Prostate gland (tissue), 2 donors: ENCODE measurements at regions not wholly inside any gene's neighbourhood (a gene's known extent, or its start where the extent isn't known, plus 50 kb on each side); places are given as distances from the start of the nearest gene placed in this dataset.

ENCODE experiments used
- DNase-seq: peaks from one replicate; pipeline ENCODE4 v3.0.0-alpha.2; 2019; ENCODE audit warnings: low spot score
- H3K27ac ChIP-seq, 2 donors: fragments of 200-600 bp; sonication (generic); 2 replicates each; pipeline ENCODE4 v1.5.1; 2017 to 2019
- H3K27me3 ChIP-seq: fragments of 200-600 bp; sonication (generic); replicated peaks from 2 replicates; pipeline ENCODE4 v1.5.1; 2019; ENCODE audit not compliant: insufficient read depth
- H3K36me3 ChIP-seq, 2 donors: fragments of 200-600 bp; sonication (generic); 1 replicate in 1 of 2; 2 replicates in 1 of 2; pipeline versions ENCODE4 v1.5.1 to v1.8.1; 2017 to 2019
- H3K4me1 ChIP-seq: fragments of 200-600 bp; sonication (generic); replicated peaks from 2 replicates; pipeline ENCODE4 v1.5.1; 2019
- H3K4me3 ChIP-seq, 2 donors: fragments of 200-600 bp; sonication (generic); 2 replicates each; pipeline ENCODE4 v1.5.1; 2017 to 2019
- H3K9me3 ChIP-seq: fragments of 200-600 bp; sonication (generic); 2 replicates; pipeline ENCODE4 v1.5.1; 2017
- POLR2A ChIP-seq: fragments of 450-650 bp; IDR thresholded peaks from one replicate; pipeline ENCODE4 v1.6.1; 2016; ENCODE audit warnings: antibody characterized with exemption, mild to moderate bottlenecking
- POLR2AphosphoS5 ChIP-seq: sonication (generic); formaldehyde crosslinking; IDR thresholded peaks from one replicate; pipeline ENCODE4 v1.6.1; 2017; ENCODE audit warnings: antibody characterized with exemption
- WGBS: methylation state at CpG from one replicate; pipeline ENCODE4 v1.1.5; 2018; 5-methylcytosine and 5-hydroxymethylcytosine counted together
- intact Hi-C: fragments of 100-400 bp; cut with DNase I; formaldehyde crosslinking; loops from one replicate; pipeline ENCODE4 v1.14.2; 2022
- TF ChIP-seq, protein P1 (sequence below), 4 experiments: fragments of 200-600 bp in 2 of 4; fragments of 450-650 bp in 2 of 4; sonication (generic) in 2 of 4; IDR thresholded peaks; 1 replicate in 3 of 4; 2 replicates in 1 of 4; pipeline ENCODE4 v1.5.1; 2016 to 2019; ENCODE audit warnings: antibody characterized with exemption in 4 of 4, mild to moderate bottlenecking in 2 of 4, moderate library complexity in 2 of 4

DNA sequence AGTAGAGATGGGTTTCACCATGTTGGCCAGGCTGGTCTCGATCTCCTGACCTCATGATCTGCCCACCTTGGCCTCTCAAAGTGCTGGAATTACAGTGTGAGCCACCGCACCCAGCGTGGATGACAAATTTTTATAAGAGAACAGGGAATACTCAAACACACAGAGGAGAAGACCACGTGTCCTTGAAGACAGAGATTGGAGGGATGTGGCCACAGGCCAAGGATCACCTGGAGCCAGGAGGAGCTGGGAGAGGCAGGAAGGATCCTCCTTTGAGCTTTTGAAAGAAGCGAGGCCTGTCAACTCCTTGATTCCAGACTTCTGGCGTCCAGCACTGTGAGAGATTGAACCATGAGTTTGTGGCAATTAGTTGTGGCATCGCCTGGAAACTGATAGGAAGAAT is 1049.5 kb downstream of the TBC1D22A start:
- Histone ChIP-seq H3K27me3 (peaks cover 3% of the 10 kb centered on the region), H3K9me3 (no peaks in the 10 kb centered on the region), H3K4me1 (no peaks in the 10 kb centered on the region), H3K27ac (no peak overlapping the region), H3K4me3 (no peak overlapping the region), H3K36me3 (no peaks in the 10 kb centered on the region)
- intact Hi-C loops: no loop called here
- TF ChIP-seq, protein P1, sequence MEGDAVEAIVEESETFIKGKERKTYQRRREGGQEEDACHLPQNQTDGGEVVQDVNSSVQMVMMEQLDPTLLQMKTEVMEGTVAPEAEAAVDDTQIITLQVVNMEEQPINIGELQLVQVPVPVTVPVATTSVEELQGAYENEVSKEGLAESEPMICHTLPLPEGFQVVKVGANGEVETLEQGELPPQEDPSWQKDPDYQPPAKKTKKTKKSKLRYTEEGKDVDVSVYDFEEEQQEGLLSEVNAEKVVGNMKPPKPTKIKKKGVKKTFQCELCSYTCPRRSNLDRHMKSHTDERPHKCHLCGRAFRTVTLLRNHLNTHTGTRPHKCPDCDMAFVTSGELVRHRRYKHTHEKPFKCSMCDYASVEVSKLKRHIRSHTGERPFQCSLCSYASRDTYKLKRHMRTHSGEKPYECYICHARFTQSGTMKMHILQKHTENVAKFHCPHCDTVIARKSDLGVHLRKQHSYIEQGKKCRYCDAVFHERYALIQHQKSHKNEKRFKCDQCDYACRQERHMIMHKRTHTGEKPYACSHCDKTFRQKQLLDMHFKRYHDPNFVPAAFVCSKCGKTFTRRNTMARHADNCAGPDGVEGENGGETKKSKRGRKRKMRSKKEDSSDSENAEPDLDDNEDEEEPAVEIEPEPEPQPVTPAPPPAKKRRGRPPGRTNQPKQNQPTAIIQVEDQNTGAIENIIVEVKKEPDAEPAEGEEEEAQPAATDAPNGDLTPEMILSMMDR (IDR thresholded peaks at IDR 0.05): no peak
- TF ChIP-seq POLR2A (no peak), POLR2AphosphoS5 (no peak)
- WGBS: 77% methylated on average over 7 of the region's 7 CpGs
- no peak for DNase-seq

DNA sequence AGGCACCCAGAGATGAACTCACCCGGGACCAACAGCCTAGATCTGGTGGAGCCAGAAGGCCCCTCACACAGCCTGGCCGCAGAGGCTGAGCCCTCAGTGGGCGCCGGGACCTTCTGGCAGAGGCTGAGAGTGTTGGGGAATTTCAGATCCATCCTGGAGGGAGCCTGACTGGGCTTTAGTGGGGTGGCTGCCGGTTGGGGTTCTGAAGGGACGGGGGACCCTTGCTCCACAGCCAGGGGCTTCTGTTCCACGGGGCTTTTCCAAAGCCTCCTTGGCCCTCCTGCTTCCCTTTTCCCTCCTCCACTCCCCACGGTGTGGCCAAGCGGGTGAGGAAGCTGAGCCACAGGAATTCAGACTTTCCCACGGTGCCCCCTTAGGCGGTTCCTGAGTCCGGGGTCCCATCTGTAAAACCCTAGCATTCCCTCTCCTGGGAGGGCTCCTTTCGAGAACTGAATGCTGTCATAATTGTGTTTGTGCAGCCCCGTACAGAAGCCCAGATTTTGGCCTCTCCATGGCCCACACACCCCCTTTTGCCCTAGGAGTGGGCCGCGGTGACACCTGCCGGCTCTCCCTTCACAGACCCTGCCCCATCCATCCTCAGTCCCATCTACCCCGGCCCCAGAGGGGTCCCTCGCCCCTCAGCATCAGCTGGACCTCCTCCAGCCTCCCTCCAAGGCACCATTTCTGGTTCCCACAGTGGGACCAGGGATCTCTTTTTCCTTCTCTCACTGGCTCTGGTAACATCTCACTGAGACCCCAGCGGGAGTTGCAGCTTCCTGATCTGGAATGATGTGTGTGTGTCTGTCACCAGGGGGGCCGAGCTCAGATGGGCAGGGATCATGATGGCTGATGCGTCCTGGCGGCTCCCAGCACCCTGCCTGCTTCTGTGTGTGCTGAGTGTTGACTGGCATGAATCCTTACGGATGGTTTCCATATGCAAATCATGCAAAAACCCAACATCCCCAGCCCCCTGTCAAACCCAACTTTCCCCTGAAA is 1048.4 kb downstream of the TBC1D22A start:
- WGBS: 68% methylated on average over 24 of the region's 24 CpGs
- Histone ChIP-seq H3K4me1 (no peaks in the 10 kb centered on the region), H3K9me3 (no peaks in the 10 kb centered on the region), H3K27me3 (peaks cover 3% of the 10 kb centered on the region), H3K27ac (no peak overlapping the region), H3K4me3 (no peak overlapping the region), H3K36me3 (no peaks in the 10 kb centered on the region)
- no peak for DNase-seq
- TF ChIP-seq, protein P1 (IDR thresholded peaks at IDR 0.05): no peak
- TF ChIP-seq POLR2A (no peak), POLR2AphosphoS5 (no peak)
- intact Hi-C loops: no loop called here

GRCh38 chr22:47808886-47809620 is 1046.6 kb downstream of the TBC1D22A start:
- no peak for DNase-seq
- Histone ChIP-seq H3K27me3 (no peaks in the 10 kb centered on the region), H3K27ac (no peak overlapping the region), H3K9me3 (no peaks in the 10 kb centered on the region), H3K4me1 (no peaks in the 10 kb centered on the region), H3K36me3 (no peaks in the 10 kb centered on the region), H3K4me3 (no peak overlapping the region)
- 87% methylated on average over 10 of the region's 10 CpGs for WGBS
- TF ChIP-seq, protein P1 (IDR thresholded peaks at IDR 0.05): no peak
- TF ChIP-seq POLR2AphosphoS5 (no peak), POLR2A (no peak)
- intact Hi-C loops: no loop called here

DNA sequence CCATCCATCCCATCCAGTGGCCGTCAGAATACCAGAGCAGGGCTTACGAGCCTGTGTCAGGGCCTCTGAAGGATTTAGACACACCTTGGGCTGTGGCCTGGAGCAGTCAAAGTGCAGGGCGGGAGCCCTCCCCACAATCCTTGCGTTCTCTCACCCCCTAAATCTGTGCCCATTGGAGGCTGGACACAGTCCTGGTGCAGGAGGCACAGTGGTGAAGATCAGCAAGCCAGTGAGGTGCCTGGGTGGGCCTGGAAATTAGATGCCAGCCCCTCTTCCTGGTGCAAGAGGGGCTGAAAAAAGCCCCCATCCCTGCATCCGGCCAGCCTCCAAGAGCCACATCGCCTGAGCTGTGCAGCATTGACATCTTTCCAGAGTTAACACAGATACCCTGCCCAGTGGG is 1045.8 kb downstream of the TBC1D22A start:
- Histone ChIP-seq H3K36me3 (no peaks in the 10 kb centered on the region), H3K4me3 (no peak overlapping the region), H3K9me3 (no peaks in the 10 kb centered on the region), H3K4me1 (no peaks in the 10 kb centered on the region), H3K27me3 (no peaks in the 10 kb centered on the region), H3K27ac (no peak overlapping the region)
- 85% methylated on average over 6 of the region's 6 CpGs for WGBS
- intact Hi-C loops: no loop called here
- no peak for TF ChIP-seq POLR2AphosphoS5
- no peak for TF ChIP-seq POLR2A
- TF ChIP-seq, protein P1 (IDR thresholded peaks at IDR 0.05): no peak
- DNase-seq: no peak
